HCT116 (cell line): ENCODE measurements at regions not wholly inside any gene's neighbourhood (a gene's known extent, or its start where the extent isn't known, plus 50 kb on each side); places are given as distances from the start of the nearest gene placed in this dataset.

Experiments used
- ATAC-seq: fragments of 200-7000 bp; cut with Tn5 transposase; 2 replicates; pipeline ENCODE4 v1.9.1; 2020; ENCODE audit warnings: mild to moderate bottlenecking, moderate library complexity
- BruUV-seq: library from RNA; stranded (reverse); fragments of 400-500 nt; replicated peaks from 2 replicates; lab custom pipeline; 2021; lab: Mats Ljungman, UMichigan
- CTCF ChIA-PET: fragments of 300-600 bp; sonication (Branson Sonifier 250); formaldehyde crosslinking; loops from one replicate; lab custom pipeline; 2021; ENCODE audit warnings: antibody characterized with exemption; lab: Charles Lee
- POLR2A ChIA-PET: fragments of 300-600, 350-600 bp; sonication (Branson Sonifier 250); formaldehyde crosslinking; loops from one replicate; lab custom pipeline; 2021; ENCODE audit warnings: antibody characterized with exemption; lab: Charles Lee
- RAD21 ChIA-PET, 2 experiments: fragments of 300-600 bp; sonication (Branson Sonifier 250); formaldehyde crosslinking; loops; one replicate each; lab custom pipeline; 2023; ENCODE audit warnings: low total read pairs in 2 of 2; ENCODE audit not compliant: uncharacterized antibody in 2 of 2, unreplicated experiment in 2 of 2, low non-redundant PET in 1 of 2; lab: Charles Lee
- DNase-seq: peaks from one replicate; pipeline ENCODE4 v3.0.0-alpha.2; 2010; ENCODE audit warnings: low read depth, low spot score
- H2AFZ ChIP-seq: fragments of 200-600 bp; shearing (Covaris generic), sonication (generic); 2 replicates; pipeline ENCODE4 v1.6.1; 2017; ENCODE audit warnings: low read depth, mixed run types, mixed read lengths, antibody characterized with exemption, low read length; ENCODE audit not compliant: poor library complexity, severe bottlenecking
- H3K27ac ChIP-seq: 2 replicates; pipeline ENCODE4 v1.5.1; 2012; ENCODE audit warnings: low read depth, low read length
- H3K27me3 ChIP-seq: fragments of 200-600 bp; sonication (generic); 2 replicates; pipeline ENCODE4 v1.6.1; 2016; ENCODE audit warnings: mixed run types, low read length, mixed read lengths; ENCODE audit not compliant: insufficient read depth
- H3K36me3 ChIP-seq, 2 experiments: fragments of 200-500 bp in 1 of 2; fragments of 200-600 bp in 1 of 2; sonication (Bioruptor generic) in 1 of 2; sonication (generic) in 1 of 2; 2 replicates each; pipeline versions ENCODE4 v1.5.1 to v1.6.1; 2014 to 2016; ENCODE audit warnings: low read length in 2 of 2, inconsistent platforms in 1 of 2, mixed read lengths in 1 of 2, mixed run types in 1 of 2; ENCODE audit not compliant: insufficient read depth in 2 of 2, control insufficient read depth in 1 of 2
- H3K4me1 ChIP-seq, 2 experiments: fragments of 200-600 bp in 1 of 2; sonication (generic) in 1 of 2; 2 replicates each; pipeline versions ENCODE4 v1.5.1 to v1.6.1; 2012 to 2017; ENCODE audit warnings: low read length in 2 of 2, inconsistent platforms in 1 of 2, mild to moderate bottlenecking in 1 of 2, mixed read lengths in 1 of 2, mixed run types in 1 of 2, moderate library complexity in 1 of 2; ENCODE audit not compliant: insufficient read depth in 2 of 2, control insufficient read depth in 1 of 2
- H3K4me2 ChIP-seq: fragments of 200-600 bp; sonication (generic); 2 replicates; pipeline ENCODE4 v1.6.1; 2017; ENCODE audit warnings: mixed run types, low read length, mixed read lengths
- H3K4me3 ChIP-seq, 2 experiments: fragments of 200-600 bp in 1 of 2; sonication (generic) in 1 of 2; replicated peaks in 1 of 2; 2 replicates each; pipeline ENCODE4 v1.5.1; 2011 to 2016; ENCODE audit warnings: low read length in 2 of 2, control low read depth in 1 of 2, low read depth in 1 of 2, mild to moderate bottlenecking in 1 of 2, mixed read lengths in 1 of 2, mixed run types in 1 of 2
- H3K79me2 ChIP-seq: fragments of 200-600 bp; sonication (generic); 2 replicates; pipeline ENCODE4 v1.6.1; 2017; ENCODE audit warnings: mild to moderate bottlenecking, mixed run types, low read length, moderate library complexity, mixed read lengths; ENCODE audit not compliant: insufficient read depth
- H3K9ac ChIP-seq: fragments of 200-600 bp; sonication (generic); 2 replicates; pipeline ENCODE4 v1.6.1; 2016; ENCODE audit warnings: low read length, mixed read lengths
- H3K9me2 ChIP-seq: fragments of 200-600 bp; sonication (generic), shearing (Covaris generic); 2 replicates; pipeline ENCODE4 v1.6.1; 2017; ENCODE audit warnings: mixed run types, mild to moderate bottlenecking, moderate library complexity; ENCODE audit not compliant: insufficient read depth
- H3K9me3 ChIP-seq, 2 experiments: fragments of 200-500 bp in 1 of 2; fragments of 200-600 bp in 1 of 2; sonication (Bioruptor generic) in 1 of 2; sonication (generic) in 1 of 2; 2 replicates each; pipeline ENCODE4 v1.6.1; 2014 to 2017; ENCODE audit warnings: low read length in 2 of 2, mixed read lengths in 2 of 2, inconsistent platforms in 1 of 2, low read depth in 1 of 2, mild to moderate bottlenecking in 1 of 2, mixed run types in 1 of 2, moderate library complexity in 1 of 2; ENCODE audit not compliant: control insufficient read depth in 1 of 2, insufficient read depth in 1 of 2
- H4K20me1 ChIP-seq: fragments of 200-600 bp; sonication (generic), shearing (Covaris generic); 2 replicates; pipeline ENCODE4 v1.6.1; 2017; ENCODE audit warnings: mixed run types, mild to moderate bottlenecking, moderate library complexity; ENCODE audit not compliant: insufficient read depth
- CBX3 ChIP-seq: IDR thresholded peaks from 2 replicates; pipeline ENCODE4 v1.6.1; 2012; ENCODE audit warnings: low read depth
- CEBPB ChIP-seq: IDR thresholded peaks from 2 replicates; pipeline ENCODE4 v1.6.1; 2012; ENCODE audit warnings: low read depth
- EZH2 ChIP-seq: fragments of 200-600 bp; sonication (generic); IDR thresholded peaks from 2 replicates; pipeline ENCODE4 v1.6.1; 2017; ENCODE audit warnings: antibody characterized with exemption, mixed run types
- EZH2phosphoT487 ChIP-seq: fragments of 200-600 bp; IDR thresholded peaks from 2 replicates; pipeline ENCODE4 v1.6.1; 2018; ENCODE audit warnings: antibody characterized with exemption, borderline replicate concordance
- JUND ChIP-seq: IDR thresholded peaks from 2 replicates; pipeline ENCODE4 v1.6.1; 2012
- POLR2AphosphoS5 ChIP-seq: IDR thresholded peaks from 2 replicates; pipeline ENCODE4 v1.6.1; 2011; ENCODE audit warnings: mild to moderate bottlenecking, low read depth, low read length, moderate library complexity
- RAD21 ChIP-seq: IDR thresholded peaks from 2 replicates; pipeline ENCODE4 v1.6.1; 2012; ENCODE audit warnings: low read depth, mild to moderate bottlenecking
- REST ChIP-seq: IDR thresholded peaks from 2 replicates; pipeline ENCODE4 v1.6.1; 2012; ENCODE audit warnings: low read depth
- SIN3A ChIP-seq: IDR thresholded peaks from 2 replicates; pipeline ENCODE4 v1.6.1; 2012; ENCODE audit warnings: low read depth
- SP1 ChIP-seq: IDR thresholded peaks from 2 replicates; pipeline ENCODE4 v1.6.1; 2012; ENCODE audit warnings: low read depth
- TCF7L2 ChIP-seq: IDR thresholded peaks from 2 replicates; pipeline ENCODE4 v1.7.0; 2011; ENCODE audit warnings: borderline replicate concordance, inconsistent platforms; ENCODE audit not compliant: insufficient read depth, insufficient read length; ENCODE audit errors: extremely low read depth
- YY1 ChIP-seq: IDR thresholded peaks from 2 replicates; pipeline ENCODE4 v1.6.1; 2011; ENCODE audit warnings: low read length, low read depth, moderate library complexity, mild to moderate bottlenecking; ENCODE audit not compliant: insufficient replicate concordance; ENCODE audit errors: extremely low read depth
- ZNF274 ChIP-seq: fragments of 200-500 bp; sonication (Bioruptor generic); IDR thresholded peaks from 2 replicates; pipeline ENCODE4 v1.6.1; 2014; ENCODE audit warnings: mild to moderate bottlenecking, low read depth, low read length, inconsistent platforms
- intact Hi-C: fragments of 100-400 bp; cut with micrococcal nuclease; formaldehyde crosslinking; loops from 2 replicates; pipeline ENCODE4 v1.10.0; 2022
- TF ChIP-seq, protein P1 (sequence below), 3 experiments: fragments of 200-600 bp in 1 of 3; sonication (generic) in 1 of 3; IDR thresholded peaks in 2 of 3; conservative IDR thresholded peaks in 1 of 3; 2 replicates each; pipeline ENCODE4 v1.5.1; 2012 to 2017; ENCODE audit warnings: low read depth in 2 of 3, low read length in 2 of 3, antibody characterized with exemption in 1 of 3, borderline replicate concordance in 1 of 3, control low read depth in 1 of 3, mild to moderate bottlenecking in 1 of 3, mixed read lengths in 1 of 3, mixed run types in 1 of 3, moderate library complexity in 1 of 3; ENCODE audit not compliant: insufficient read depth in 1 of 3

DNA sequence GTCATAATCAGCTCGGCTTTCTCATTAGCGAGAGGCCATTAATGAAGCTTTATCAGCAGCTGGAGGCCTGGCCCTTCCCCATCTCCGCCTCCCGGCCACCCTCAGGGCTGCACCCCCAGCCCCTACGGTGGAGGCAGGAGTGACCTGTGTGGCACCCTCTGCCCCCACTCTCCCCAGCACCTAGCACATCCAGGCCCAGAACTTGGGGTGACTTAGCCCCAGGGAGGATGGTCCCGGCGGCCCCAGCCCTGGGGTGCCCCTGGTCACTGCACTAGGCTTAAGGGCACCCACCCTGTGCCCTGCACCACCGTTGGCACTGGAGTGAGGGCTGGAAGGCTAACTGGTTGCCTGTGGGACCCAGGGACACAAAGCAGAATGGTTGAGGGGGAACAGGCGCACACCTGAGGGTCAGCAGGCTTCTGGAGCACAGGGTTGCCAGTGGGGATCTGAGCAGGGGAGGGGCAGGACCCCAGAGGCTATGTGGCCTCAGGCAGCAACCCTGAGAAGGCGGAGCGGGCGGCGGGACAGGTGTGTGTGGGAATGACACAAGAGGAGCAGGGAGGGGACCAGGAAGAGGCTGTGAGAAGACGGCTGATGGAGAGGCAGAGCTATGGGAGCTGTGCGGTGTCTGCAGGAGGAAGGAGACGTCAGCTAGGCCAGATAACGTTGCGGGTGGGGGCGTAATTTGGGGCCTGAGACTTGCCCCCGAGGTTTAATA, 120.2 kb downstream of the FAM53A start:
- H3K9me2 ChIP-seq = no peaks in the 10 kb centered on the region
- DNase-seq (no peak), ATAC-seq (no peak)
- H3K4me3 ChIP-seq = no peak overlapping the region
- no peaks in the 10 kb centered on the region for H3K36me3 ChIP-seq
- intact Hi-C loops = no loop called here
- TF ChIP-seq ZNF274 (no peak), TCF7L2 (no peak), SIN3A (no peak)
- H3K27me3 ChIP-seq = no peaks in the 10 kb centered on the region
- H3K4me1 ChIP-seq = peaks cover 13 to 25% of the 10 kb centered on the region in 2 experiments
- no TSS peak for BruUV-seq
- no peak overlapping the region for H3K27ac ChIP-seq
- no peak overlapping the region for H2AFZ ChIP-seq
- no peaks in the 10 kb centered on the region for H3K9me3 ChIP-seq
- no peak overlapping the region for H3K4me2 ChIP-seq
- no peak overlapping the region for H3K9ac ChIP-seq
- ChIA-PET CTCF (no interaction called here), RAD21 (no interaction called here), POLR2A (no interaction called here)
- H4K20me1 ChIP-seq = no peaks in the 10 kb centered on the region
- no peaks in the 10 kb centered on the region for H3K79me2 ChIP-seq

GRCh38 chr4:1563241-1563640, 120.9 kb downstream of the FAM53A start:
- ChIA-PET POLR2A (no interaction called here), RAD21 (no interaction called here), CTCF (no interaction called here)
- intact Hi-C loops = no loop called here
- Histone ChIP-seq H3K9me2 (no peaks in the 10 kb centered on the region), H3K4me3 (no peak overlapping the region), H3K4me1 (peaks cover 13 to 25% of the 10 kb centered on the region in 2 experiments), H3K36me3 (no peaks in the 10 kb centered on the region), H3K9ac (no peak overlapping the region), H3K9me3 (no peaks in the 10 kb centered on the region), H2AFZ (no peak overlapping the region), H3K79me2 (no peaks in the 10 kb centered on the region), H3K4me2 (no peak overlapping the region), H4K20me1 (no peaks in the 10 kb centered on the region), H3K27ac (no peak overlapping the region), H3K27me3 (no peaks in the 10 kb centered on the region)
- BruUV-seq = no TSS peak
- DNase-seq = no peak
- ATAC-seq = no peak
- TF ChIP-seq CBX3 (no peak), CEBPB (no peak), YY1 (no peak), EZH2phosphoT487 (no peak), POLR2AphosphoS5 (no peak), ZNF274 (no peak), JUND (no peak), RAD21 (no peak), SIN3A (no peak), REST (no peak), SP1 (no peak), EZH2 (no peak), TCF7L2 (no peak)
- TF ChIP-seq, protein P1, sequence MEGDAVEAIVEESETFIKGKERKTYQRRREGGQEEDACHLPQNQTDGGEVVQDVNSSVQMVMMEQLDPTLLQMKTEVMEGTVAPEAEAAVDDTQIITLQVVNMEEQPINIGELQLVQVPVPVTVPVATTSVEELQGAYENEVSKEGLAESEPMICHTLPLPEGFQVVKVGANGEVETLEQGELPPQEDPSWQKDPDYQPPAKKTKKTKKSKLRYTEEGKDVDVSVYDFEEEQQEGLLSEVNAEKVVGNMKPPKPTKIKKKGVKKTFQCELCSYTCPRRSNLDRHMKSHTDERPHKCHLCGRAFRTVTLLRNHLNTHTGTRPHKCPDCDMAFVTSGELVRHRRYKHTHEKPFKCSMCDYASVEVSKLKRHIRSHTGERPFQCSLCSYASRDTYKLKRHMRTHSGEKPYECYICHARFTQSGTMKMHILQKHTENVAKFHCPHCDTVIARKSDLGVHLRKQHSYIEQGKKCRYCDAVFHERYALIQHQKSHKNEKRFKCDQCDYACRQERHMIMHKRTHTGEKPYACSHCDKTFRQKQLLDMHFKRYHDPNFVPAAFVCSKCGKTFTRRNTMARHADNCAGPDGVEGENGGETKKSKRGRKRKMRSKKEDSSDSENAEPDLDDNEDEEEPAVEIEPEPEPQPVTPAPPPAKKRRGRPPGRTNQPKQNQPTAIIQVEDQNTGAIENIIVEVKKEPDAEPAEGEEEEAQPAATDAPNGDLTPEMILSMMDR (IDR thresholded peaks at IDR 0.05 in 2 of 3, conservative IDR thresholded peaks at IDR 0.05 in 1 of 3; ENCODE audit: borderline replicate concordance in 1 of 3, insufficient read depth in 1 of 3, low read depth in 2 of 3, low read length in 2 of 3) = no peak
